GM12874 (cell line): ENCODE measurements at regions not wholly inside any gene's neighbourhood (a gene's known extent, or its start where the extent isn't known, plus 50 kb on each side); places are given as distances from the start of the nearest gene placed in this dataset.

Experiments used
- CTCF ChIP-seq: IDR thresholded peaks from 2 replicates; pipeline ENCODE4 v1.5.1; 2011; ENCODE audit warnings: low read depth, mild to moderate bottlenecking, control low read depth, low read length, moderate library complexity; ENCODE audit not compliant: insufficient read depth

GRCh38 chr4:19309378-19309777, 942.3 kb upstream of the SLIT2 start:
- TF ChIP-seq CTCF, result no peak

GRCh38 chr4:19304028-19304427, 947.7 kb upstream of the SLIT2 start:
- no peak for TF ChIP-seq CTCF

- TF ChIP-seq CTCF, result no peak
Observed at GRCh38 chr4:19301527-19301926, 950.2 kb upstream of the SLIT2 start.

GRCh38 chr4:19300213-19300612, 951.5 kb upstream of the SLIT2 start:
- TF ChIP-seq CTCF, result no peak

- TF ChIP-seq CTCF, result no peak
Observed at GRCh38 chr4:19298998-19299397, 952.7 kb upstream of the SLIT2 start.

GRCh38 chr4:19293781-19294180, 957.9 kb upstream of the SLIT2 start:
- no peak for TF ChIP-seq CTCF

- TF ChIP-seq CTCF, result no peak
Observed at GRCh38 chr4:19293080-19293479, 958.6 kb upstream of the SLIT2 start.

GRCh38 chr4:19286924-19287323, 964.8 kb upstream of the SLIT2 start:
- no peak for TF ChIP-seq CTCF
